H9 (cell line): ENCODE measurements at regions not wholly inside any gene's neighbourhood (a gene's known extent, or its start where the extent isn't known, plus 50 kb on each side); places are given as distances from the start of the nearest gene placed in this dataset.

Experiments
- DNase-seq: peaks from one replicate; pipeline ENCODE4 v3.0.0-alpha.2; 2017
- H2AFZ ChIP-seq: one replicate; pipeline ENCODE4 v1.6.1; 2013; ENCODE audit warnings: mild to moderate bottlenecking, low read length, control low read depth, moderate library complexity
- H2AK5ac ChIP-seq: 2 replicates; pipeline ENCODE4 v1.6.1; 2013; ENCODE audit warnings: low read length, control low read depth, mixed read lengths; ENCODE audit not compliant: insufficient read length
- H2BK120ac ChIP-seq: one replicate; pipeline ENCODE4 v1.6.1; 2013; ENCODE audit warnings: low read depth, mild to moderate bottlenecking, low read length, control low read depth, inconsistent platforms; ENCODE audit not compliant: poor library complexity, severe bottlenecking
- H2BK12ac ChIP-seq: 2 replicates; pipeline ENCODE4 v1.6.1; 2013; ENCODE audit warnings: low read length, control low read depth, mixed read lengths, low read depth; ENCODE audit not compliant: insufficient read length
- H2BK15ac ChIP-seq: 2 replicates; pipeline ENCODE4 v1.6.1; 2013; ENCODE audit warnings: low read depth, low read length, control low read depth
- H2BK20ac ChIP-seq: one replicate; pipeline ENCODE4 v1.6.1; 2013; ENCODE audit warnings: low read depth, mild to moderate bottlenecking, low read length, control low read depth, inconsistent platforms; ENCODE audit not compliant: poor library complexity, severe bottlenecking
- H2BK5ac ChIP-seq: 2 replicates; pipeline ENCODE4 v1.6.1; 2013; ENCODE audit warnings: low read length, control low read depth, mixed read lengths; ENCODE audit not compliant: insufficient read length
- H3K14ac ChIP-seq: 2 replicates; pipeline ENCODE4 v1.6.1; 2013; ENCODE audit warnings: low read length, control low read depth; ENCODE audit not compliant: insufficient read depth
- H3K18ac ChIP-seq: 2 replicates; pipeline ENCODE4 v1.6.1; 2013; ENCODE audit warnings: low read depth, mild to moderate bottlenecking, mixed read lengths, low read length, control low read depth; ENCODE audit not compliant: insufficient read length
- H3K23ac ChIP-seq: 2 replicates; pipeline ENCODE4 v1.6.1; 2013; ENCODE audit warnings: low read length, control low read depth, mixed read lengths, low read depth; ENCODE audit not compliant: insufficient read length
- H3K23me2 ChIP-seq: 2 replicates; pipeline ENCODE4 v1.6.1; 2013; ENCODE audit warnings: low read depth, mild to moderate bottlenecking, mixed read lengths, low read length, control low read depth; ENCODE audit not compliant: insufficient read length, poor library complexity, severe bottlenecking
- H3K27ac ChIP-seq: 2 replicates; pipeline ENCODE4 v1.5.1; 2013; ENCODE audit warnings: low read length, control low read depth, mixed read lengths, low read depth; ENCODE audit not compliant: insufficient read length
- H3K27me3 ChIP-seq: 2 replicates; pipeline ENCODE4 v1.6.1; 2013; ENCODE audit warnings: low read length, control low read depth, inconsistent platforms; ENCODE audit not compliant: insufficient read depth
- H3K4ac ChIP-seq: 2 replicates; pipeline ENCODE4 v1.6.1; 2013; ENCODE audit warnings: low read depth, mild to moderate bottlenecking, control low read depth, inconsistent platforms, low read length, moderate library complexity
- H3K4me1 ChIP-seq: 2 replicates; pipeline ENCODE4 v1.6.1; 2013; ENCODE audit warnings: low read length, control low read depth, inconsistent platforms; ENCODE audit not compliant: insufficient read depth
- H3K4me2 ChIP-seq: 2 replicates; pipeline ENCODE4 v1.6.1; 2013; ENCODE audit warnings: low read length, control low read depth, mixed read lengths; ENCODE audit not compliant: insufficient read length, insufficient read depth
- H3K56ac ChIP-seq: 2 replicates; pipeline ENCODE4 v1.6.1; 2013; ENCODE audit warnings: low read depth, mild to moderate bottlenecking, mixed read lengths, low read length, control low read depth; ENCODE audit not compliant: insufficient read length
- H3K79me1 ChIP-seq: 2 replicates; pipeline ENCODE4 v1.6.1; 2013; ENCODE audit warnings: low read depth, mild to moderate bottlenecking, moderate library complexity, low read length, control low read depth, inconsistent platforms; ENCODE audit not compliant: insufficient read depth, poor library complexity, severe bottlenecking
- H3K79me2 ChIP-seq: 2 replicates; pipeline ENCODE4 v1.6.1; 2013; ENCODE audit warnings: low read length, control low read depth, inconsistent platforms; ENCODE audit not compliant: insufficient read depth
- H3K9ac ChIP-seq: 2 replicates; pipeline ENCODE4 v1.6.1; 2013; ENCODE audit warnings: low read length, control low read depth, mixed read lengths; ENCODE audit not compliant: insufficient read length; ENCODE audit errors: extremely low read depth
- H3K9me3 ChIP-seq: one replicate; pipeline ENCODE4 v1.6.1; 2013; ENCODE audit warnings: low read depth, low read length, inconsistent platforms; ENCODE audit not compliant: control insufficient read depth
- H3T11ph ChIP-seq: one replicate; pipeline ENCODE4 v1.6.1; 2013; ENCODE audit warnings: mild to moderate bottlenecking, low read length, control low read depth, inconsistent platforms
- H4K20me1 ChIP-seq: one replicate; pipeline ENCODE4 v1.6.1; 2013; ENCODE audit not compliant: control insufficient read depth, insufficient read length, insufficient read depth
- H4K5ac ChIP-seq: 2 replicates; pipeline ENCODE4 v1.6.1; 2013; ENCODE audit warnings: low read depth, mild to moderate bottlenecking, mixed read lengths, low read length, control low read depth; ENCODE audit not compliant: insufficient read length
- H4K8ac ChIP-seq: replicated peaks from 2 replicates; pipeline ENCODE4 v1.6.1; 2013; ENCODE audit warnings: low read length, control low read depth, mixed read lengths, low read depth; ENCODE audit not compliant: insufficient read length
- H4K91ac ChIP-seq: 2 replicates; pipeline ENCODE4 v1.6.1; 2013; ENCODE audit warnings: low read depth, mild to moderate bottlenecking, moderate library complexity, mixed read lengths, low read length, control low read depth; ENCODE audit not compliant: insufficient read length
- H3K27ac Mint-ChIP-seq, 3 experiments: 2 replicates in 2 of 3; 3 replicates in 1 of 3; pipeline ENCODE4 v1.8.0; 2020 to 2021; ENCODE audit warnings: mixed read lengths in 3 of 3, mild to moderate bottlenecking in 1 of 3, moderate library complexity in 1 of 3
- H3K27me3 Mint-ChIP-seq: 2 replicates; pipeline ENCODE4 v1.8.0; 2021; ENCODE audit warnings: low read depth, mild to moderate bottlenecking, moderate library complexity, mixed read lengths
- H3K36me3 Mint-ChIP-seq, 3 experiments: 2 replicates in 2 of 3; 3 replicates in 1 of 3; pipeline ENCODE4 v1.8.0; 2020 to 2021; ENCODE audit warnings: low read depth in 3 of 3, mixed read lengths in 3 of 3; ENCODE audit not compliant: insufficient read depth in 1 of 3
- H3K4me1 Mint-ChIP-seq, 2 experiments: 2 replicates each; pipeline ENCODE4 v1.8.0; 2020; ENCODE audit warnings: mixed read lengths in 2 of 2
- H3K4me3 Mint-ChIP-seq, 2 experiments: 2 replicates in 1 of 2; 3 replicates in 1 of 2; pipeline ENCODE4 v1.8.0; 2020 to 2021; ENCODE audit warnings: mild to moderate bottlenecking in 2 of 2, mixed read lengths in 2 of 2, moderate library complexity in 1 of 2
- H3K9me3 Mint-ChIP-seq, 2 experiments: 2 replicates in 1 of 2; 3 replicates in 1 of 2; pipeline ENCODE4 v1.8.0; 2020; ENCODE audit warnings: mild to moderate bottlenecking in 2 of 2, mixed read lengths in 2 of 2, moderate library complexity in 1 of 2
- WGBS: extraction: QIAGEN DNeasy Blood & Tissue Kit; methylation state at CpG from one replicate; pipeline ENCODE4 v1.1.7; 2013; ENCODE audit warnings: missing lambda C conversion rate, low lambda C conversion rate, mixed read lengths; ENCODE audit not compliant: insufficient read length; ENCODE audit errors: extremely low coverage; 5-methylcytosine and 5-hydroxymethylcytosine counted together
- TF ChIP-seq, protein P1 (sequence below): fragments of 200-600 bp; sonication (generic); conservative IDR thresholded peaks from 3 replicates; pipeline ENCODE4 v1.8.0; 2021; ENCODE audit warnings: antibody characterized with exemption, mild to moderate bottlenecking

DNA sequence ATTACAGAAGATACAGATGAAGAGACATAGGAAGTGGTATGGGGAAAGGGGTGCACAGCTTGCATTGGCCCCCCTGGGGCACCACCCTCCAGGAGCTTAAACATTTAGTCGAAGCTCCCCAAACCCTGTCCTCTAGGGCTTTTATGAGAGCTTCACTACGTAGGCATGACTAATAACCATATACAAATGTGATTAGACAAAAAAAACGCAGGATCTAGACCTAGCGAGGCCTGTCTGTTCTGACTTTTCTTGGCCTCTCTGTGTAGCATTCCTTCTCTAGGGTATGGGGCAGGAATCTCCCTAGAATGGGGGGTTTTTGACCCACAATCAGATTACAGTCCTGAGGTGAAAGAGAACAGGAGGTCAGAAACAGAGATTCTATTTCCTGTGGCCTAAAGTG lies 293.7 kb upstream of the GALNTL6 start:
- no peak overlapping the region for H2AK5ac ChIP-seq
- Mint-ChIP-seq H3K27me3 (no peaks in the 10 kb centered on the region), H3K4me3 (no peak overlapping the region), H3K27ac (no peak overlapping the region), H3K36me3 (no peaks in the 10 kb centered on the region), H3K4me1 (no peaks in the 10 kb centered on the region), H3K9me3 (no peaks in the 10 kb centered on the region)
- H3K14ac ChIP-seq = no peak overlapping the region
- H3K79me1 ChIP-seq = no peaks in the 10 kb centered on the region
- H3K79me2 ChIP-seq = no peaks in the 10 kb centered on the region
- DNase-seq = no peak
- H3K56ac ChIP-seq = no peak overlapping the region
- TF ChIP-seq, protein P1, sequence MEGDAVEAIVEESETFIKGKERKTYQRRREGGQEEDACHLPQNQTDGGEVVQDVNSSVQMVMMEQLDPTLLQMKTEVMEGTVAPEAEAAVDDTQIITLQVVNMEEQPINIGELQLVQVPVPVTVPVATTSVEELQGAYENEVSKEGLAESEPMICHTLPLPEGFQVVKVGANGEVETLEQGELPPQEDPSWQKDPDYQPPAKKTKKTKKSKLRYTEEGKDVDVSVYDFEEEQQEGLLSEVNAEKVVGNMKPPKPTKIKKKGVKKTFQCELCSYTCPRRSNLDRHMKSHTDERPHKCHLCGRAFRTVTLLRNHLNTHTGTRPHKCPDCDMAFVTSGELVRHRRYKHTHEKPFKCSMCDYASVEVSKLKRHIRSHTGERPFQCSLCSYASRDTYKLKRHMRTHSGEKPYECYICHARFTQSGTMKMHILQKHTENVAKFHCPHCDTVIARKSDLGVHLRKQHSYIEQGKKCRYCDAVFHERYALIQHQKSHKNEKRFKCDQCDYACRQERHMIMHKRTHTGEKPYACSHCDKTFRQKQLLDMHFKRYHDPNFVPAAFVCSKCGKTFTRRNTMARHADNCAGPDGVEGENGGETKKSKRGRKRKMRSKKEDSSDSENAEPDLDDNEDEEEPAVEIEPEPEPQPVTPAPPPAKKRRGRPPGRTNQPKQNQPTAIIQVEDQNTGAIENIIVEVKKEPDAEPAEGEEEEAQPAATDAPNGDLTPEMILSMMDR = no peak
- H3K9me3 ChIP-seq = no peaks in the 10 kb centered on the region
- no peaks in the 10 kb centered on the region; the same call in 1 of the 2 replicates for H3K4me1 ChIP-seq
- no peak overlapping the region for H3K27ac ChIP-seq
- no peak overlapping the region for H2AFZ ChIP-seq
- no CpG with 5 or more reads among the region's 4 CpGs for WGBS
- H3K23ac ChIP-seq = no peak overlapping the region
- no peak overlapping the region for H2BK120ac ChIP-seq
- no peak overlapping the region for H2BK15ac ChIP-seq
- H3K23me2 ChIP-seq = no peaks in the 10 kb centered on the region
- no peak overlapping the region for H3K18ac ChIP-seq
- no peak overlapping the region for H3K4ac ChIP-seq
- no peaks in the 10 kb centered on the region for H3K27me3 ChIP-seq
- no peak overlapping the region for H2BK20ac ChIP-seq
- no peak overlapping the region for H2BK12ac ChIP-seq
- H4K8ac ChIP-seq = no peak overlapping the region
- H3K9ac ChIP-seq = no peak overlapping the region
- no peaks in the 10 kb centered on the region for H4K20me1 ChIP-seq
- H3K4me2 ChIP-seq = no peak overlapping the region
- H3T11ph ChIP-seq = no peak overlapping the region
- H2BK5ac ChIP-seq = no peak overlapping the region
- H4K5ac ChIP-seq = no peak overlapping the region
- H4K91ac ChIP-seq = no peak overlapping the region
